HG02642 (cell line): ENCODE measurements at regions not wholly inside any gene's neighbourhood (a gene's known extent, or its start where the extent isn't known, plus 50 kb on each side); places are given as distances from the start of the nearest gene placed in this dataset.
"Not testable (repeated sequence)": the region's sequence is repeated elsewhere in the genome, so short reads cannot be mapped to it uniquely, and the experiment has no call there.

Experiments
- ATAC-seq: cut with Tn5 transposase; IDR thresholded peaks from one replicate; pipeline ENCODE4 v1.9.1; 2021; ENCODE audit warnings: mild to moderate bottlenecking; ENCODE audit not compliant: unreplicated experiment, poor library complexity

- no peak for ATAC-seq
These were observed 289.9 kb upstream of the RBMS1 start for GRCh38 chr2:160783474-160783873.

- ATAC-seq, result no peak
These were observed 290.4 kb upstream of the RBMS1 start for GRCh38 chr2:160784034-160784433.

GRCh38 chr2:160790738-160791137 is 297.1 kb upstream of the RBMS1 start:
- ATAC-seq, result no peak

- no peak for ATAC-seq
These were observed 298.3 kb upstream of the RBMS1 start for GRCh38 chr2:160791884-160792283.

- ATAC-seq, result no peak
These were observed 299.2 kb upstream of the RBMS1 start for GRCh38 chr2:160792837-160793236.

- ATAC-seq, result no peak
These were observed 301.3 kb upstream of the RBMS1 start for GRCh38 chr2:160794926-160795325.

GRCh38 chr2:160803881-160804280 is 310.3 kb upstream of the RBMS1 start:
- ATAC-seq, result no peak

GRCh38 chr2:160810406-160810805 is 316.8 kb upstream of the RBMS1 start:
- ATAC-seq, result no peak

GRCh38 chr2:160812830-160813505 is 319.4 kb upstream of the RBMS1 start:
- no peak for ATAC-seq

GRCh38 chr2:160813506-160813858 is 319.9 kb upstream of the RBMS1 start:
- no peak for ATAC-seq

GRCh38 chr2:160816916-160817499 is 323.4 kb upstream of the RBMS1 start:
- ATAC-seq, result no peak

- ATAC-seq, result no peak
These were observed 327.1 kb upstream of the RBMS1 start for GRCh38 chr2:160820691-160821090.

GRCh38 chr2:160822006-160822405 is 328.4 kb upstream of the RBMS1 start:
- no peak for ATAC-seq

GRCh38 chr2:160825433-160825832 is 331.8 kb upstream of the RBMS1 start:
- no peak for ATAC-seq

- ATAC-seq, result no peak
These were observed 332.9 kb upstream of the RBMS1 start for GRCh38 chr2:160826496-160826895.

GRCh38 chr2:160828076-160828475 is 332.2 kb upstream of the TANK start:
- ATAC-seq, result no peak

GRCh38 chr2:160832381-160832780 is 327.8 kb upstream of the TANK start:
- ATAC-seq, result not testable (repeated sequence)

GRCh38 chr2:160835166-160835565 is 325.1 kb upstream of the TANK start:
- no peak for ATAC-seq

- ATAC-seq, result no peak
These were observed 323.5 kb upstream of the TANK start for GRCh38 chr2:160836755-160837154.

- ATAC-seq, result no peak
These were observed 322.8 kb upstream of the TANK start for GRCh38 chr2:160837416-160837815.

GRCh38 chr2:160838147-160838546 is 322.1 kb upstream of the TANK start:
- no peak for ATAC-seq

- no peak for ATAC-seq
These were observed 321.5 kb upstream of the TANK start for GRCh38 chr2:160838691-160839090.
